Astrocyte (in vitro differentiated cells and primary cell): ENCODE measurements at regions not wholly inside any gene's neighbourhood (a gene's known extent, or its start where the extent isn't known, plus 50 kb on each side); places are given as distances from the start of the nearest gene placed in this dataset.

Experiments used
- DNase-seq: peaks from one replicate; pipeline ENCODE4 v3.0.0-alpha.2; 2010; ENCODE audit warnings: low read depth
- FAIRE-seq: peaks from 2 replicates; lab custom pipeline; 2011; peaks lifted over from hg19 to GRCh38; lab: Jason Lieb, UNC
- H2AFZ ChIP-seq: 2 replicates; pipeline ENCODE4 v1.6.0; 2012; ENCODE audit warnings: low read depth, low read length, inconsistent platforms
- H3K27ac ChIP-seq: 2 replicates; pipeline ENCODE4 v1.5.1; 2011; ENCODE audit warnings: low read depth, low read length, inconsistent platforms
- H3K27me3 ChIP-seq: 2 replicates; pipeline ENCODE4 v1.6.0; 2011; ENCODE audit warnings: low read length, inconsistent platforms; ENCODE audit not compliant: insufficient read depth
- H3K36me3 ChIP-seq: 2 replicates; pipeline ENCODE4 v1.5.1; 2011; ENCODE audit warnings: low read length, inconsistent platforms; ENCODE audit not compliant: insufficient read depth
- H3K4me1 ChIP-seq: 2 replicates; pipeline ENCODE4 v1.5.1; 2011; ENCODE audit warnings: low read length, inconsistent platforms; ENCODE audit not compliant: insufficient read depth
- H3K4me2 ChIP-seq: 2 replicates; pipeline ENCODE4 v1.6.0; 2012; ENCODE audit warnings: low read length, inconsistent platforms
- H3K4me3 ChIP-seq: 2 replicates; pipeline ENCODE4 v1.5.1; 2011; ENCODE audit warnings: low read depth, mild to moderate bottlenecking, low read length, inconsistent platforms; ENCODE audit not compliant: insufficient read depth
- H3K79me2 ChIP-seq: 2 replicates; pipeline ENCODE4 v1.6.0; 2012; ENCODE audit warnings: mild to moderate bottlenecking, low read length, inconsistent platforms; ENCODE audit not compliant: insufficient read depth
- H3K9ac ChIP-seq: 2 replicates; pipeline ENCODE4 v1.6.0; 2012; ENCODE audit warnings: mild to moderate bottlenecking, low read length, inconsistent platforms
- H3K9me3 ChIP-seq: 2 replicates; pipeline ENCODE4 v1.5.1; 2012; ENCODE audit warnings: low read depth, mild to moderate bottlenecking, low read length, inconsistent platforms; ENCODE audit not compliant: insufficient read depth
- H4K20me1 ChIP-seq: 2 replicates; pipeline ENCODE4 v1.6.0; 2012; ENCODE audit warnings: low read length, inconsistent platforms; ENCODE audit not compliant: insufficient read depth
- H3K27ac Mint-ChIP-seq: one replicate; pipeline ENCODE4 v1.8.0; 2021; ENCODE audit warnings: mild to moderate bottlenecking, mixed read lengths; ENCODE audit not compliant: unreplicated experiment
- H3K27me3 Mint-ChIP-seq: one replicate; pipeline ENCODE4 v1.8.0; 2021; ENCODE audit warnings: low read depth, mixed read lengths; ENCODE audit not compliant: unreplicated experiment
- H3K36me3 Mint-ChIP-seq: one replicate; pipeline ENCODE4 v1.8.0; 2021; ENCODE audit warnings: low read depth, mixed read lengths; ENCODE audit not compliant: unreplicated experiment
- H3K4me1 Mint-ChIP-seq: one replicate; pipeline ENCODE4 v1.8.0; 2021; ENCODE audit warnings: low read depth, mixed read lengths; ENCODE audit not compliant: unreplicated experiment
- H3K4me3 Mint-ChIP-seq: one replicate; pipeline ENCODE4 v1.8.0; 2021; ENCODE audit warnings: mild to moderate bottlenecking, moderate library complexity, mixed read lengths; ENCODE audit not compliant: unreplicated experiment
- H3K9me3 Mint-ChIP-seq: one replicate; pipeline ENCODE4 v1.8.0; 2021; ENCODE audit warnings: mild to moderate bottlenecking, mixed read lengths; ENCODE audit not compliant: unreplicated experiment
- EZH2 ChIP-seq: IDR thresholded peaks from 2 replicates; pipeline ENCODE4 v1.6.1; 2012; ENCODE audit warnings: mild to moderate bottlenecking, low read length, inconsistent platforms; ENCODE audit not compliant: insufficient read depth
- TF ChIP-seq, protein P1 (sequence below): IDR thresholded peaks from 2 replicates; pipeline ENCODE4 v1.5.1; 2011; ENCODE audit warnings: low read depth, mild to moderate bottlenecking, inconsistent platforms, low read length, moderate library complexity; ENCODE audit not compliant: insufficient read depth

DNA sequence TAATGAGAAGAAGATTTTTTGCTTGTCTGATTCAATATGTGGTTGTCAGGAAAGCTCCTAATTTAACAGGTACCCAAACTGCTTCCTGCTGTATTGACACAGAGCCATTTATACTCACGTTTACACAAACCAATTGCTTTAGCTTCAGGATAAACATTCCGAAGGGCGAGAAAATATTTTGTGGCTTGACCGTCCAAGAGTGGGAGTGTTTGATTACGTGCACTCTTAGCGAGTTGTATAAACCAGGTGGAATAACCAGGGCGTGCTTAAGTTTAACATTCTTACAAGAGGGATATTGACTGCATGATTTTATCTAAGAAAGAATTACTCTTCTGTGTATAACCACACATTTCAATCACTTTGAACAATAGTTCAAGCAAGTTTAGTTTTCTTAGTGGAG lies 278.7 kb upstream of the TYRP1 start:
- FAIRE-seq (no peak), DNase-seq (no peak)
- no peak overlapping the region for H3K4me2 ChIP-seq
- H3K27ac ChIP-seq, result no peak overlapping the region
- no peaks in the 10 kb centered on the region for H3K36me3 Mint-ChIP-seq
- H3K4me1 ChIP-seq, result no peaks in the 10 kb centered on the region
- H3K4me3 ChIP-seq, result no peak overlapping the region
- H3K27me3 Mint-ChIP-seq, result no peaks in the 10 kb centered on the region
- H2AFZ ChIP-seq, result no peak overlapping the region
- H3K27me3 ChIP-seq, result no peaks in the 10 kb centered on the region
- no peaks in the 10 kb centered on the region for H3K9me3 Mint-ChIP-seq
- H3K4me3 Mint-ChIP-seq, result peak overlapping the region; percentile 12
- no peaks in the 10 kb centered on the region for H4K20me1 ChIP-seq
- peak overlapping the region; percentile 27 for H3K27ac Mint-ChIP-seq
- no peaks in the 10 kb centered on the region for H3K36me3 ChIP-seq
- H3K9ac ChIP-seq, result no peak overlapping the region
- H3K79me2 ChIP-seq, result no peaks in the 10 kb centered on the region
- H3K9me3 ChIP-seq, result no peaks in the 10 kb centered on the region
- peaks cover 26% of the 10 kb centered on the region for H3K4me1 Mint-ChIP-seq
- TF ChIP-seq, protein P1, sequence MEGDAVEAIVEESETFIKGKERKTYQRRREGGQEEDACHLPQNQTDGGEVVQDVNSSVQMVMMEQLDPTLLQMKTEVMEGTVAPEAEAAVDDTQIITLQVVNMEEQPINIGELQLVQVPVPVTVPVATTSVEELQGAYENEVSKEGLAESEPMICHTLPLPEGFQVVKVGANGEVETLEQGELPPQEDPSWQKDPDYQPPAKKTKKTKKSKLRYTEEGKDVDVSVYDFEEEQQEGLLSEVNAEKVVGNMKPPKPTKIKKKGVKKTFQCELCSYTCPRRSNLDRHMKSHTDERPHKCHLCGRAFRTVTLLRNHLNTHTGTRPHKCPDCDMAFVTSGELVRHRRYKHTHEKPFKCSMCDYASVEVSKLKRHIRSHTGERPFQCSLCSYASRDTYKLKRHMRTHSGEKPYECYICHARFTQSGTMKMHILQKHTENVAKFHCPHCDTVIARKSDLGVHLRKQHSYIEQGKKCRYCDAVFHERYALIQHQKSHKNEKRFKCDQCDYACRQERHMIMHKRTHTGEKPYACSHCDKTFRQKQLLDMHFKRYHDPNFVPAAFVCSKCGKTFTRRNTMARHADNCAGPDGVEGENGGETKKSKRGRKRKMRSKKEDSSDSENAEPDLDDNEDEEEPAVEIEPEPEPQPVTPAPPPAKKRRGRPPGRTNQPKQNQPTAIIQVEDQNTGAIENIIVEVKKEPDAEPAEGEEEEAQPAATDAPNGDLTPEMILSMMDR, result no peak
- no peak for TF ChIP-seq EZH2

DNA sequence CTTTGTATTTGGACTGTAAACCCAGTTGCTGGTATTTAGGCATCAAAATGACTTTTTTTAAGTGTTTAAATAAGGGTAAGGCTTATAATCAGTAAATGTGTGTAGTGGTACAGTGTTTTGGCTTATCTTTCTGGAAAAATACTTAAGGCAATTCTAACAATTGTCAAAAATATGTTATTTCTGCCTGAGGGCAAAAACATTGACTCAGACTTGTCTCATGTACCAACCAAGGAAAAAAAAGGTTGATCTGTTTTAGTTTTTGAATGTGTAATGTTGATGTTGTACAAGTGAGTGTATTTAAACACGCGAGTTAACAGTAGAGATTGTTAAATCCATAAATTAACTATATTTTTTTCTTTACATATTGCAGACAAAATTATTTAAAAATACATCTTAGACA lies 277.8 kb upstream of the TYRP1 start:
- Histone ChIP-seq H3K4me2 (no peak overlapping the region), H3K79me2 (no peaks in the 10 kb centered on the region), H3K4me3 (no peak overlapping the region), H4K20me1 (no peaks in the 10 kb centered on the region), H3K9ac (no peak overlapping the region), H3K27ac (no peak overlapping the region), H2AFZ (no peak overlapping the region), H3K27me3 (no peaks in the 10 kb centered on the region), H3K36me3 (no peaks in the 10 kb centered on the region), H3K9me3 (no peaks in the 10 kb centered on the region), H3K4me1 (no peaks in the 10 kb centered on the region)
- Mint-ChIP-seq H3K4me1 (peaks cover 26% of the 10 kb centered on the region), H3K27me3 (no peaks in the 10 kb centered on the region), H3K4me3 (peak overlapping the region; percentile 14), H3K9me3 (no peaks in the 10 kb centered on the region), H3K36me3 (no peaks in the 10 kb centered on the region), H3K27ac (peak overlapping the region; percentile 42)
- FAIRE-seq (no peak), DNase-seq (no peak)
- TF ChIP-seq EZH2, result no peak
- TF ChIP-seq, protein P1, result no peak

DNA sequence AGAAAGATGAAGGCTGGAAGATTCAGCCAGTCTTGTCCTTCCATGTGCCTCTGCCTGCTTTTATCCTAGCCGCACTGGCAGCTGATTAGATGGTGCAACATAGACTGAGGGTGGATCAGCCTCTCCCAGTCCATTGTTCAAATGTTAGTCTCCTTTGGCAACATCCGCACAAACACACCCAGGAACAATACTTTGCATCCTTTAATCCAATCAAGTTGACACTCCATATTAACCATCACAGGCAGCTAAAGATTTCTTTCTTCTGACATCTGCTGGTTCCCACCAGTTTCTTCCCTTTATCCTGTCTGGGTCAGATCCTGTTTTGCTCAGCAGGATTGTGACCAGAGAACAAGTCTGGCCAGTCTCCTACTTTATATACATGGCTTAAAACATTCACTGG lies 276.5 kb upstream of the TYRP1 start:
- Histone ChIP-seq H3K4me3 (no peak overlapping the region), H3K36me3 (no peaks in the 10 kb centered on the region), H2AFZ (no peak overlapping the region), H3K27me3 (no peaks in the 10 kb centered on the region), H3K9ac (no peak overlapping the region), H3K79me2 (no peaks in the 10 kb centered on the region), H4K20me1 (no peaks in the 10 kb centered on the region), H3K4me1 (no peaks in the 10 kb centered on the region), H3K4me2 (no peak overlapping the region), H3K9me3 (no peaks in the 10 kb centered on the region), H3K27ac (no peak overlapping the region)
- Mint-ChIP-seq H3K27me3 (no peaks in the 10 kb centered on the region), H3K9me3 (no peaks in the 10 kb centered on the region), H3K27ac (peak overlapping the region; percentile 82), H3K4me1 (peaks cover 26% of the 10 kb centered on the region), H3K36me3 (no peaks in the 10 kb centered on the region), H3K4me3 (no peak overlapping the region)
- DNase-seq (no peak), FAIRE-seq (no peak)
- no peak for TF ChIP-seq EZH2
- TF ChIP-seq, protein P1, result no peak
